A673 (cell line): ENCODE measurements at regions not wholly inside any gene's neighbourhood (a gene's known extent, or its start where the extent isn't known, plus 50 kb on each side); places are given as distances from the start of the nearest gene placed in this dataset.

Experiments used
- BruUV-seq: library from RNA; stranded (reverse); fragments of 400-500 nt; replicated peaks from 2 replicates; lab custom pipeline; 2021; lab: Mats Ljungman, UMichigan
- CTCF ChIA-PET: fragments of 300-600 bp; sonication (Branson Sonifier 250); formaldehyde crosslinking; loops from one replicate; lab custom pipeline; 2022; ENCODE audit warnings: antibody characterized with exemption; lab: Charles Lee
- POLR2A ChIA-PET: fragments of 300-600 bp; sonication (Branson Sonifier 250); formaldehyde crosslinking; loops from one replicate; lab custom pipeline; 2022; ENCODE audit warnings: antibody characterized with exemption; ENCODE audit not compliant: low non-redundant PET; lab: Charles Lee
- DNase-seq: peaks from one replicate; pipeline ENCODE4 v3.0.0-alpha.2; 2015; ENCODE audit warnings: low spot score
- H3K27ac ChIP-seq: fragments of 200-600 bp; sonication (generic); 2 replicates; pipeline ENCODE4 v1.5.1; 2016; ENCODE audit warnings: mixed run types, low read depth, mild to moderate bottlenecking, mixed read lengths, antibody characterized with exemption, low read length; ENCODE audit not compliant: poor library complexity, severe bottlenecking
- H3K27me3 ChIP-seq: fragments of 200-600 bp; sonication (generic); replicated peaks from 2 replicates; pipeline ENCODE4 v1.6.1; 2017; ENCODE audit warnings: mixed run types, low read depth, mild to moderate bottlenecking, mixed read lengths, antibody characterized with exemption, low read length; ENCODE audit not compliant: insufficient read depth, poor library complexity
- H3K36me3 ChIP-seq: fragments of 200-600 bp; sonication (generic); 2 replicates; pipeline ENCODE4 v1.6.1; 2016; ENCODE audit warnings: mixed run types, mild to moderate bottlenecking, mixed read lengths, antibody characterized with exemption, low read length; ENCODE audit not compliant: insufficient read depth, poor library complexity, severe bottlenecking
- H3K4me1 ChIP-seq: fragments of 200-600 bp; sonication (generic); 2 replicates; pipeline ENCODE4 v1.6.1; 2017; ENCODE audit warnings: mixed run types, mild to moderate bottlenecking, mixed read lengths, antibody characterized with exemption, low read length; ENCODE audit not compliant: insufficient read depth, poor library complexity, severe bottlenecking
- H3K4me3 ChIP-seq: fragments of 200-600 bp; sonication (generic); 2 replicates; pipeline ENCODE4 v1.5.1; 2016; ENCODE audit warnings: low read depth, mixed run types, mild to moderate bottlenecking, mixed read lengths, low read length; ENCODE audit not compliant: poor library complexity, severe bottlenecking
- H3K9me3 ChIP-seq: fragments of 200-600 bp; sonication (generic); 2 replicates; pipeline ENCODE4 v1.6.1; 2016; ENCODE audit warnings: mixed run types, low read depth, mild to moderate bottlenecking, mixed read lengths, antibody characterized with exemption, low read length; ENCODE audit not compliant: poor library complexity, severe bottlenecking
- EZH2 ChIP-seq: fragments of 200-600 bp; sonication (generic); IDR thresholded peaks from 2 replicates; pipeline ENCODE4 v1.6.1; 2017; ENCODE audit warnings: borderline replicate concordance, low read depth, mild to moderate bottlenecking, mixed read lengths, antibody characterized with exemption, low read length; ENCODE audit not compliant: poor library complexity, severe bottlenecking
- intact Hi-C: fragments of 100-400 bp; cut with micrococcal nuclease; formaldehyde crosslinking; loops from one replicate; pipeline ENCODE4 v1.10.0; 2022; ENCODE audit not compliant: unreplicated experiment
- TF ChIP-seq, protein P1 (sequence below): fragments of 300-800, 200-600 bp; sonication (generic); conservative IDR thresholded peaks from 2 replicates; pipeline ENCODE4 v1.5.1; 2017; ENCODE audit warnings: low read depth, mild to moderate bottlenecking, antibody characterized with exemption, low read length, moderate library complexity, mixed read lengths

DNA sequence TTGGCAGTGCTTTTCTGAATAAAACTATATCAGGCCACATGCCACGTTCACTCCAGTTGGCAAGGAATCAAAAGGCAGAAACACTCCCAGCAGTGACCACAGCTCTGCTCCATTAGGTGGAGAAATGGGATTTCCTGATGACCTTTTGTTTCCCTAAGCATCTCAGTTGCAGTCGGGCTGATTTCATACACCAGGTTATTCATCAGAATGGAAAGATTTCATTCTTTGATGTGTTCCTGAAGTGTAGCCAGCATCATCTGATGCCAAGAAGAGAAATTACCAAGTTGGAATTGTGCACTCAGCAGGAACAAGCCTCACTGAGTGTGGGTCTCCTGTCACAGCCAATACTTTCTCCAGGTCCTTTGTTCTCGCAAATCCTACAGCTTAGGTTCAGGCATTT, 193.7 kb downstream of the SPATA18 start:
- POLR2A ChIA-PET = no interaction called here
- peaks cover 2% of the 10 kb centered on the region for H3K4me1 ChIP-seq
- intact Hi-C loops = no loop called here
- no peak for TF ChIP-seq EZH2
- TF ChIP-seq, protein P1, sequence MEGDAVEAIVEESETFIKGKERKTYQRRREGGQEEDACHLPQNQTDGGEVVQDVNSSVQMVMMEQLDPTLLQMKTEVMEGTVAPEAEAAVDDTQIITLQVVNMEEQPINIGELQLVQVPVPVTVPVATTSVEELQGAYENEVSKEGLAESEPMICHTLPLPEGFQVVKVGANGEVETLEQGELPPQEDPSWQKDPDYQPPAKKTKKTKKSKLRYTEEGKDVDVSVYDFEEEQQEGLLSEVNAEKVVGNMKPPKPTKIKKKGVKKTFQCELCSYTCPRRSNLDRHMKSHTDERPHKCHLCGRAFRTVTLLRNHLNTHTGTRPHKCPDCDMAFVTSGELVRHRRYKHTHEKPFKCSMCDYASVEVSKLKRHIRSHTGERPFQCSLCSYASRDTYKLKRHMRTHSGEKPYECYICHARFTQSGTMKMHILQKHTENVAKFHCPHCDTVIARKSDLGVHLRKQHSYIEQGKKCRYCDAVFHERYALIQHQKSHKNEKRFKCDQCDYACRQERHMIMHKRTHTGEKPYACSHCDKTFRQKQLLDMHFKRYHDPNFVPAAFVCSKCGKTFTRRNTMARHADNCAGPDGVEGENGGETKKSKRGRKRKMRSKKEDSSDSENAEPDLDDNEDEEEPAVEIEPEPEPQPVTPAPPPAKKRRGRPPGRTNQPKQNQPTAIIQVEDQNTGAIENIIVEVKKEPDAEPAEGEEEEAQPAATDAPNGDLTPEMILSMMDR = no peak
- H3K4me3 ChIP-seq = no peak overlapping the region
- H3K9me3 ChIP-seq = no peaks in the 10 kb centered on the region
- H3K27me3 ChIP-seq = no peaks in the 10 kb centered on the region
- DNase-seq = no peak
- no peak overlapping the region for H3K27ac ChIP-seq
- CTCF ChIA-PET = no interaction called here
- no peaks in the 10 kb centered on the region for H3K36me3 ChIP-seq
- BruUV-seq = no TSS peak

GRCh38 chr4:52246827-52247226, 195.7 kb downstream of the SPATA18 start:
- BruUV-seq = no TSS peak
- ChIA-PET POLR2A (no interaction called here), CTCF (no interaction called here)
- DNase-seq = no peak
- no peaks in the 10 kb centered on the region for H3K9me3 ChIP-seq
- intact Hi-C loops = no loop called here
- no peak overlapping the region for H3K27ac ChIP-seq
- no peaks in the 10 kb centered on the region for H3K27me3 ChIP-seq
- peaks cover 9% of the 10 kb centered on the region for H3K4me1 ChIP-seq
- H3K36me3 ChIP-seq = no peaks in the 10 kb centered on the region
- no peak overlapping the region for H3K4me3 ChIP-seq
- TF ChIP-seq EZH2 = no peak
- TF ChIP-seq, protein P1 = no peak

DNA sequence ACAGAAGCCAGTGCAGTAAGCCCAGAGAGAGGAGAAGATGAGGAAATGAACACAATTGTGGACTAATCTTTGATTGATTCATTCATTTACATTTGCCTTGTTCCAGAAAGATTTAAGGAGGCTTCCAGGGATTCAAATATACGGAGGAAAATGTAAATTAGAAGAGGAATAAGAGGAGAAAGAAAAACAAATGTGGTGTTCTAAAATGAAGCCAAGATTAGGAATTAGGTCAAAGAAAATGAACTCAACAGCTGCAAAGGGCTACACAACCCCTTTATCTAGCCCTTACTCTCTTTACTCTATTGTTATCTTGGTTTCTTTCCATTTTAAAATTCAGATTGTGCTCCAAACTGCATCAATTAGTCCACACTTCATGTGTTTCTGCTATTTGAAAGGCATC, 196.8 kb downstream of the SPATA18 start:
- no peak for DNase-seq
- no TSS peak for BruUV-seq
- Histone ChIP-seq H3K27ac (no peak overlapping the region), H3K36me3 (no peaks in the 10 kb centered on the region), H3K9me3 (no peaks in the 10 kb centered on the region), H3K27me3 (no peaks in the 10 kb centered on the region), H3K4me1 (peaks cover 9% of the 10 kb centered on the region), H3K4me3 (no peak overlapping the region)
- intact Hi-C loops = no loop called here
- ChIA-PET POLR2A (no interaction called here), CTCF (no interaction called here)
- TF ChIP-seq, protein P1 = no peak
- no peak for TF ChIP-seq EZH2
